ENCODE measurements at regions not wholly inside any gene's neighbourhood (a gene's known extent, or its start where the extent isn't known, plus 50 kb on each side); places are given as distances from the start of the nearest gene placed in this dataset.

DNA sequence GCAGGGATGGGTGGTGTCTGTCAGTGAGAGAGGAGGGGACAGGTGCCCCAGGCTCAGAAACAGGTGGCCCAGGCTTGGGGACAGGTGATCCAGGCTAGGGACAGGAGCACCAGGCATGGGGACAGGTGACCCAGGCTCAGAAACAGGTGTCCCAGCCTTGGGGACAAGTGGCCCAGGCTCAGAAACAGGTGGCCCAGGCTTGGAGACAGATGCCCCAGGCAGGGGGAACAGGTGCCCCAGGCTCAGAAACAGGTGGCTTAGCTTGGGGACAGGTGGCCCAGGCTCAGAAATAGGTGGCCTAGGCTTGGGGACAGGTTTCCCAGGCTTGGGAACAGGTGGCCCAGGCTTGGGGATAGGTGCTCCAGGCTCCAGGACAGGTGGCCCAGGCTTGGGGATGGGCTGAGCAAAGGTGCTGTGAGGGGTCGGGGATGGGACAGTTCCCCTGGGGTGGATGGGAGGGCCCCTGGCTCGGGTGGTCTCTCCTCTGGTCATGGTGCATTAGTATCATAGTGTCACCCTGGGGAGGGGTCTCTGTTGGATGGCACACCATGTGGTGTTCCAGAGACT is 87.7 kb upstream of the C1orf174 start:
- TF ChIP-seq CTBP1 (IDR thresholded peaks at IDR 0.05; ENCODE audit: borderline replicate concordance) (no peak), FOXK2 (IDR thresholded peaks at IDR 0.05) (no peak), ELF4 (IDR thresholded peaks at IDR 0.05) (no peak), SP1 (IDR thresholded peaks at IDR 0.05) (no peak), FOXA1 (IDR thresholded peaks at IDR 0.05) (no peak), L3MBTL2 (conservative IDR thresholded peaks at IDR 0.05) (no peak), HDGF (IDR thresholded peaks at IDR 0.05; ENCODE audit: borderline replicate concordance) (no peak), SUZ12 (IDR thresholded peaks at IDR 0.05) (no peak), FOXM1 (IDR thresholded peaks at IDR 0.05; ENCODE audit: borderline replicate concordance) (no peak)
- no peak for DNase-seq (ENCODE audit: extremely low spot score)
- ChIA-PET CTCF (no interaction called here), POLR2A (no interaction called here)

DNA sequence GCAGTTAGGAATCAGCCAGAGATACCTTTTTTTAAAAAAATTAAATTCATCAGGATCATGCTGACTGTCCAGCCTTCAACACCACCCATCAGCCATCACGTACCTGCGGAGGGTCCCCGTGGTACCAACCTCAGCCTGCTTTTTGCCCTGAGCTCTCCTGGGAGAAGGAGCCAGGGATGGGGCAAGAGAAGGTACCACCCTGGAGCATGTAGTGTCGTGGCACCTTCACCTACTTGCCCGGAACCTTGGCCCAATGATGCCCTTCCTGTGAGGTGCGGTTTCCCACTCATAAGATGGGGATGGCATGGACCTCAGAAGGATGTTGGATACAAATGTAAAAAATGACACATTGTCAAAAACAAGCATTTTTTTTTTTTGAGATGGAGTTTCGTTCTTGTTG is 88.4 kb upstream of the C1orf174 start:
- TF ChIP-seq BHLHE40 (IDR thresholded peaks at IDR 0.05; ENCODE audit: borderline replicate concordance) (no peak), SP1 (IDR thresholded peaks at IDR 0.05) (no peak), ELF4 (IDR thresholded peaks at IDR 0.05) (no peak)
- CTCF ChIA-PET = no interaction called here
- POLR2A ChIA-PET = no interaction called here
- no peak for DNase-seq (ENCODE audit: extremely low spot score)

DNA sequence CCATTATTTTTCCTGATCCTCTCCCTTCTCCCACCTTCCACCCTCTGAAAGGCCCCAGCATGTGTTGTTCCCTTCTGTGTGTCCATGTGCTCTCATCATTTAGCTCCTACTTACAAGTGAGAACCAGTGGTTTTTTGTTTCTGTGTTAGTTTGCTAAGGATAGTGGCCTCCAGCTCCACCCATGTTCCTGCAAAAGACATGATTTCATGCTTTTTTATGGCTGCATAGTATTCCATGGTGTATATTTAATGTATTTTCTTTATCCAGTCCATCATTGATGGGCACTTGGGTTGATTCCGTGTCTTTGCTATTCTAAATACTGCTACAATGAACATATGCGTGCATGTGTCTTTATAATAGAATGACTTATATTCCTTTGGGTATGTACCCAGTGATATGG is 89.4 kb upstream of the C1orf174 start:
- no peak for DNase-seq (ENCODE audit: extremely low spot score)
- POLR2A ChIA-PET = no interaction called here
- TF ChIP-seq CTBP1 (IDR thresholded peaks at IDR 0.05; ENCODE audit: borderline replicate concordance) = no peak
- CTCF ChIA-PET = interaction anchor here (0.6 kb wide), 1 partner anchor 87 kb away, joined by 3 read pairs; no protein-coding TSS in a partner anchor

DNA sequence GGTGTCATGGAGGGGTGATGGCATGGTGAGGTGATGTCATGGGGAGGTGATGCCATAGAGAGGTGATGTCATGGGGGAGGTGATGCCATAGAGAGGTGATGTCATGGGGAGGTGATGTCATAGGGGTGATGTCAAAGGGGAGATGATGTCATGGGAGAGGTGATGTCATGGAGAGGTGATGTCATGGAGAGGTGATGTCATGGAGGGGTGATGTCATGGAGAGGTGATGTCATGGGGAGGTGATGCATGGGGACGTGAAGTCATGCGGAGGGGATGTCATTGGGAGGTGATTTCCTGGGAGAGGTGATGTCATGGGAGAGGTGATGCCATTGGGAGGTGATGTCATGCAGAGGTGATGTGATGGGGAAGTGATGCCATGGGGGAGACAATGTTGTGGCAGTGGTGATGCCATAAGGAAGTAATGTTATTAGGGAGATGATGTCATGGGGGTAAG is 92.1 kb upstream of the C1orf174 start:
- ChIA-PET POLR2A (no interaction called here), CTCF (no interaction called here)
- TF ChIP-seq ZNF384 (IDR thresholded peaks at IDR 0.05) = no peak
- TF ChIP-seq, protein P1, sequence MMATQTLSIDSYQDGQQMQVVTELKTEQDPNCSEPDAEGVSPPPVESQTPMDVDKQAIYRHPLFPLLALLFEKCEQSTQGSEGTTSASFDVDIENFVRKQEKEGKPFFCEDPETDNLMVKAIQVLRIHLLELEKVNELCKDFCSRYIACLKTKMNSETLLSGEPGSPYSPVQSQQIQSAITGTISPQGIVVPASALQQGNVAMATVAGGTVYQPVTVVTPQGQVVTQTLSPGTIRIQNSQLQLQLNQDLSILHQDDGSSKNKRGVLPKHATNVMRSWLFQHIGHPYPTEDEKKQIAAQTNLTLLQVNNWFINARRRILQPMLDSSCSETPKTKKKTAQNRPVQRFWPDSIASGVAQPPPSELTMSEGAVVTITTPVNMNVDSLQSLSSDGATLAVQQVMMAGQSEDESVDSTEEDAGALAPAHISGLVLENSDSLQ (IDR thresholded peaks at IDR 0.05) = no peak
- TF ChIP-seq CTBP1 (IDR thresholded peaks at IDR 0.05; ENCODE audit: borderline replicate concordance) = peak; percentile 70
- no peak for TF ChIP-seq ELF4 (IDR thresholded peaks at IDR 0.05)
- peak; percentile 99 for TF ChIP-seq TARDBP (IDR thresholded peaks at IDR 0.05)
- no peak for TF ChIP-seq L3MBTL2 (conservative IDR thresholded peaks at IDR 0.05)
- no peak for TF ChIP-seq SP1 (IDR thresholded peaks at IDR 0.05)
- TF ChIP-seq FOXK2 (IDR thresholded peaks at IDR 0.05) = no peak
- TF ChIP-seq ARNT (IDR thresholded peaks at IDR 0.05) = no peak
- TF ChIP-seq SUZ12 (IDR thresholded peaks at IDR 0.05) = no peak
- DNase-seq (ENCODE audit: extremely low spot score) = no peak

DNA sequence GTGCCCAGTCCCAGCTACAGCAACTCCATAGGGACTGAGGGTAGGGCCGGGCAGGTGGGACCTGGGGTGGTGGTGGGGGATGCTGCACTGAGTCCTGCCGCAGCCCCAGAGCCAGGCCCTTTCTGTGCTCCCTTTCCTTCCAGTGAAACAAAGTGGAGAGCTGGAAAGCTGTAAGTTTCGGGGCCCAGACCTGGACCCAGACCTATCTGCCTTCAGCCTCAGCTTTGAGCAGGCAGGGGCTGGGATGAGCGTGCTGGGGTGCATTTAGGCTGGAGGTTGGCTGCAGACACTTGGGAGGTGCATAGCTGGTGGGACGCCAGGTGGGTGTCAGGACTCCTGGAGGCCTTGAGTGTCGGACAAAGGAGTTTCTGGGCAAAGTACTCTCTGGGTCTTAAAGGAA is 92.7 kb upstream of the C1orf174 start:
- DNase-seq (ENCODE audit: extremely low spot score) = no peak
- TF ChIP-seq L3MBTL2 (conservative IDR thresholded peaks at IDR 0.05) (no peak), TARDBP (IDR thresholded peaks at IDR 0.05) (no peak), SUZ12 (IDR thresholded peaks at IDR 0.05) (no peak)
- TF ChIP-seq, protein P1 (IDR thresholded peaks at IDR 0.05) = no peak
- ChIA-PET CTCF (no interaction called here), POLR2A (no interaction called here)

DNA sequence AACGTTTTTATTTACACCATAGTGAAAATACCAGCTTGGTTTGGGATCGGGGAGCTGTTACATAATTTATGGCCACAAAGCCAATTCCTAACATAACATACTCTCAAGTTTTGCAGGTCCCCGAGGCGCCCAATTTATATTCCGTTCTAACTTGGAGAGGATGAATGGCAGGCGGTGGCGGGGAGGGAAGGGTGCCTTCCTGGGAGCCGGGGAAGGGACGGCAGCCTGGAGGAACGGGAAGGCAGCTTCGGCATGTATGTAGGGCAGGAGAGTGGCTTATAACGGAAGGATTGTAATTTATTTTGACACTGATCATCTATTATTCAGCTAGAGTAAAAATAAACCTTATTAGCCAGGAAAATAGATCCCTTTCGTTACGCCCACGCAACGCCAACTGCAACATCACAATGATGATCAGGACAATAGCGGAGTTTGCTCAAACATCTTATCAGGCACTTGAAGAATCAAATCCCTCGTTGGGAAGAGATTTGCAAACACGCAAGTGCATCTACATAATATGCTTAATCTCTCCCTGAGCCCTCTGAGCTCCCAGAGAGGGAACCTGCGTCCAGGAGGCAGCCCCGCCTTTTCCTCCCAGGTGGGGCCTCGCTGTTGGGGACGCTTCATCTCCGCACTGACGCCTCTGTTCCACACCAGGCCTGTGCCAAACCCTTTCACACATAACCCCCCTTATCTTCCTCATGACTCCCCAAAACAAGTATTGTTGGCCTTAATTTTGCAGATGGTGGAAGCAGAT is 93.7 kb upstream of the C1orf174 start:
- CTCF ChIA-PET = no interaction called here
- TF ChIP-seq BHLHE40 (IDR thresholded peaks at IDR 0.05; ENCODE audit: borderline replicate concordance) = no peak
- no peak for TF ChIP-seq ELF4 (IDR thresholded peaks at IDR 0.05)
- TF ChIP-seq ARNT (IDR thresholded peaks at IDR 0.05) = no peak
- TF ChIP-seq NFRKB (IDR thresholded peaks at IDR 0.05) = no peak
- no peak for TF ChIP-seq LEF1 (IDR thresholded peaks at IDR 0.05; ENCODE audit: borderline replicate concordance)
- POLR2A ChIA-PET = no interaction called here
- no peak for DNase-seq (ENCODE audit: extremely low spot score)

DNA sequence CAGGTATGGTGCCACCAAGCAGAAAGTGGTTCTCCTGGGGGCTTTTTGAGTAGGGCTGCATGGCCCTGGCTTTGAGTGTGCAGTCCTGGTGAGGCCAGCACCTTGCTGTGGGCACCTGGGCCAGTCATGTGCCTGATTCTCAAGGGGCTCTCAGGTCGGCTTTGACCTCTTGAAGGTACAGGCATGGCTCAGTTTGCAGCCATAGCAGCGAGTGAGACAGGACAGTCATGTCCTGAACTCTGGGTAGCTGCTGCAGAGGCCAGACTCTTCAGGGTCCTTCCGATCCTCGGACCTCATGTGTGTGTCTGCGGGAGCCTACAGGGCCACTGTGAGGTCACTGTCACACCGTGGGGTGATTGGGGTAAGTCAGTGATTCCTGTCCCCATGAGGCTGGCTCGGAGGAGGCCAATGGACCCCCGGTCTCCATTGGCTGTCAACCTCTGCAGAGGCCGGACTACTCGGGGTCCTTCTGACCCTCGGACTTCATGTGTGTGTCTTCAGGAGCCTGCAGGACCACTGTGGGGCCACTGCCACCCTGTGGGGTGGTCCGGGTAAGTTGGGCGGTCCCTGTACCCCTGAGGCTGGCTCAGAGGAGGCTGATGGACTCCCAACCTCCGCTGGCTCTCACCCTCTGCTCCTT is 95.2 kb upstream of the C1orf174 start:
- no peak for TF ChIP-seq FOXK2 (IDR thresholded peaks at IDR 0.05)
- TF ChIP-seq HDGF (IDR thresholded peaks at IDR 0.05; ENCODE audit: borderline replicate concordance) = no peak
- TF ChIP-seq, protein P1 (IDR thresholded peaks at IDR 0.05) = no peak
- TF ChIP-seq FOXM1 (IDR thresholded peaks at IDR 0.05; ENCODE audit: borderline replicate concordance) = no peak
- POLR2A ChIA-PET = no interaction called here
- DNase-seq (ENCODE audit: extremely low spot score) = no peak
- CTCF ChIA-PET = no interaction called here
